Adrenal gland (tissue), 5 donors: ENCODE measurements at regions not wholly inside any gene's neighbourhood (a gene's known extent, or its start where the extent isn't known, plus 50 kb on each side); places are given as distances from the start of the nearest gene placed in this dataset.

Source experiments
- POLR2A ChIP-seq, 2 donors: fragments of 450-650 bp; IDR thresholded peaks; one replicate each; pipeline ENCODE4 v1.6.1; 2017; ENCODE audit warnings: antibody characterized with exemption in 2 of 2, mild to moderate bottlenecking in 2 of 2, moderate library complexity in 1 of 2
- TF ChIP-seq, protein P1 (sequence below), 6 experiments: fragments of 450-650 bp in 4 of 6; fragments of 200-600 bp in 2 of 6; sonication (generic) in 1 of 6; IDR thresholded peaks; 1 replicate in 5 of 6; 2 replicates in 1 of 6; pipeline versions ENCODE4 v1.5.1 to v1.8.0; 2016 to 2021; ENCODE audit warnings: antibody characterized with exemption in 6 of 6, mild to moderate bottlenecking in 2 of 6, moderate library complexity in 1 of 6
- donor health status: DM: no; HTN: no; CAD: no.

DNA sequence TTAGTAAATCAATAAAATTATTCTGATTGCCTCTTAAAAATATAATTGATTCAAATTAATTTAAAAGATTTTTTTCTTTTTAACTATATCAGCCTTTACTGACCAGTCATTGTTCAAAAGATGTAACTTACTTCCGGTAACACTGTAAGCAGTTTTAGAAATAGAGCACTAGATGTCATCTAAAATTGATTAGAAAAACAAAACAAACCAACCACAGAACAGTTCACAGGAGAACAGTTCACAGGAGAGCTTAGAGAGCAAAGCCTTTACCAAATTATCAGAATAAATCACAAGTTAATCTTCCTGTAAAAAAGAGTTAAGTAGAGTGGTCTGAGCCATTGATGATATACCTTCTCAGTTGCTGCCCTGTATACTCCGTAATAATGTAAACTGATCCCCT, 133.3 kb upstream of the DGKB start:
- TF ChIP-seq, protein P1, sequence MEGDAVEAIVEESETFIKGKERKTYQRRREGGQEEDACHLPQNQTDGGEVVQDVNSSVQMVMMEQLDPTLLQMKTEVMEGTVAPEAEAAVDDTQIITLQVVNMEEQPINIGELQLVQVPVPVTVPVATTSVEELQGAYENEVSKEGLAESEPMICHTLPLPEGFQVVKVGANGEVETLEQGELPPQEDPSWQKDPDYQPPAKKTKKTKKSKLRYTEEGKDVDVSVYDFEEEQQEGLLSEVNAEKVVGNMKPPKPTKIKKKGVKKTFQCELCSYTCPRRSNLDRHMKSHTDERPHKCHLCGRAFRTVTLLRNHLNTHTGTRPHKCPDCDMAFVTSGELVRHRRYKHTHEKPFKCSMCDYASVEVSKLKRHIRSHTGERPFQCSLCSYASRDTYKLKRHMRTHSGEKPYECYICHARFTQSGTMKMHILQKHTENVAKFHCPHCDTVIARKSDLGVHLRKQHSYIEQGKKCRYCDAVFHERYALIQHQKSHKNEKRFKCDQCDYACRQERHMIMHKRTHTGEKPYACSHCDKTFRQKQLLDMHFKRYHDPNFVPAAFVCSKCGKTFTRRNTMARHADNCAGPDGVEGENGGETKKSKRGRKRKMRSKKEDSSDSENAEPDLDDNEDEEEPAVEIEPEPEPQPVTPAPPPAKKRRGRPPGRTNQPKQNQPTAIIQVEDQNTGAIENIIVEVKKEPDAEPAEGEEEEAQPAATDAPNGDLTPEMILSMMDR (IDR thresholded peaks at IDR 0.05), result no peak
- no peak for TF ChIP-seq POLR2A (IDR thresholded peaks at IDR 0.05)
